Astrocyte (in vitro differentiated cells and primary cell): ENCODE measurements at regions not wholly inside any gene's neighbourhood (a gene's known extent, or its start where the extent isn't known, plus 50 kb on each side); places are given as distances from the start of the nearest gene placed in this dataset.

Experiments
- CTCF ChIP-seq: IDR thresholded peaks from 2 replicates; pipeline ENCODE4 v1.5.1; 2011; ENCODE audit warnings: low read depth, mild to moderate bottlenecking, inconsistent platforms, low read length, moderate library complexity; ENCODE audit not compliant: insufficient read depth
- EZH2 ChIP-seq: IDR thresholded peaks from 2 replicates; pipeline ENCODE4 v1.6.1; 2012; ENCODE audit warnings: mild to moderate bottlenecking, low read length, inconsistent platforms; ENCODE audit not compliant: insufficient read depth

DNA sequence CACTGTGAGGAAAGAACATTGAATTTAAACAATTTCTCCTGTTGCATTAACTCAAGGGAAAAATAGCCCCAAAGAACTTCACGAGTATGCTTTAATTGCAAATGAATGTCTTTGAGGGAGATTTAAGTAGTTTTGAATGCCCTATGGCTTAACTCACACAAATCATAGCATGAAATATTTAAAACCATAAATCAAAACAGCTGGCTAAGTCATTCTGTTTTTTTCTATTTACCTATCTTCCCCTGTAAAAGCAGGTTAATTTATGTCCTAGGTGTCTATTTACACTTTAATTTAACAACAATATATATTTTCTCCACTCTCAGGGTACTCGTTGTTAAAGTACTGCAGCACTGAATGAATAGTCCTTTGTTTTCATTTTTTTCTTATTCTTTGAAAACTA, 118.8 kb upstream of the PIEZO2 start:
- TF ChIP-seq CTCF (no peak), EZH2 (no peak)
